Right ventricle myocardium superior (tissue), 1 donor: ENCODE measurements at regions not wholly inside any gene's neighbourhood (a gene's known extent, or its start where the extent isn't known, plus 50 kb on each side); places are given as distances from the start of the nearest gene placed in this dataset.
"Not testable (repeated sequence)": the region's sequence is repeated elsewhere in the genome, so short reads cannot be mapped to it uniquely, and the experiment has no call there.

Experiments
- ATAC-seq: fragments of 200-7000 bp; cut with Tn5 transposase; one replicate; pipeline ENCODE4 v1.9.1; 2020; ENCODE audit warnings: mild to moderate bottlenecking; ENCODE audit not compliant: poor library complexity
- DNase-seq: peaks from one replicate; pipeline ENCODE4 v3.0.0-alpha.2; 2020
- intact Hi-C: fragments of 100-400 bp; cut with DNase I; formaldehyde crosslinking; loops from one replicate; pipeline ENCODE4 v1.11.2; 2022
- donor health status: DM: no; HTN: yes; CAD: no; lungs with severe emphysema.

GRCh38 chr18:11480692-11481091 is 128.7 kb upstream of the SLC35G4 start:
- DNase-seq (no peak), ATAC-seq (no peak)
- intact Hi-C loops, result no loop called here

GRCh38 chr18:11479031-11479430 is 130.4 kb upstream of the SLC35G4 start:
- ATAC-seq, intact Hi-C loops, DNase-seq: not testable (repeated sequence)

- intact Hi-C loops, result no loop called here
- no peak for ATAC-seq
- DNase-seq, result no peak
These were observed 138.5 kb upstream of the SLC35G4 start for GRCh38 chr18:11470941-11471340.

- DNase-seq (no peak), ATAC-seq (no peak)
- intact Hi-C loops, result no loop called here
These were observed 140.8 kb upstream of the SLC35G4 start for GRCh38 chr18:11468617-11469016.

GRCh38 chr18:11468120-11468519 is 141.3 kb upstream of the SLC35G4 start:
- intact Hi-C loops, result no loop called here
- ATAC-seq, result no peak

GRCh38 chr18:11467611-11468010 is 141.8 kb upstream of the SLC35G4 start:
- ATAC-seq, result no peak

More at GRCh38 chr18:11468120-11468519, 141.3 kb upstream of the SLC35G4 start:
- DNase-seq, result no peak

GRCh38 chr18:11464129-11464528 is 145.3 kb upstream of the SLC35G4 start:
- intact Hi-C loops, result no loop called here
- ATAC-seq, result no peak

More at GRCh38 chr18:11467611-11468010, 141.8 kb upstream of the SLC35G4 start:
- intact Hi-C loops, result no loop called here
- DNase-seq, result no peak

GRCh38 chr18:11458447-11458846 is 150.9 kb upstream of the SLC35G4 start:
- intact Hi-C loops, result no loop called here
- no peak for ATAC-seq
- no peak for DNase-seq

More at GRCh38 chr18:11464129-11464528, 145.3 kb upstream of the SLC35G4 start:
- no peak for DNase-seq

- intact Hi-C loops, DNase-seq, ATAC-seq: not testable (repeated sequence)
These were observed 151.5 kb upstream of the SLC35G4 start for GRCh38 chr18:11457853-11458252.

- DNase-seq (no peak), ATAC-seq (no peak)
- intact Hi-C loops, result no loop called here
These were observed 155.4 kb upstream of the SLC35G4 start for GRCh38 chr18:11454040-11454439.

- ATAC-seq, DNase-seq, intact Hi-C loops: not testable (repeated sequence)
These were observed 165.2 kb upstream of the SLC35G4 start for GRCh38 chr18:11444169-11444568.

GRCh38 chr18:11437046-11437445 is 172.3 kb upstream of the SLC35G4 start:
- no peak for ATAC-seq
- DNase-seq, result no peak
- intact Hi-C loops, result no loop called here

- DNase-seq (no peak), ATAC-seq (no peak)
- intact Hi-C loops, result no loop called here
These were observed 177.0 kb upstream of the SLC35G4 start for GRCh38 chr18:11432360-11432811.

GRCh38 chr18:11429876-11430275 is 179.5 kb upstream of the SLC35G4 start:
- intact Hi-C loops, result no loop called here
- ATAC-seq (no peak), DNase-seq (no peak)

- DNase-seq (no peak), ATAC-seq (no peak)
- intact Hi-C loops, result no loop called here
These were observed 184.2 kb upstream of the SLC35G4 start for GRCh38 chr18:11425211-11425610.

- no peak for DNase-seq
- no peak for ATAC-seq
- intact Hi-C loops, result no loop called here
These were observed 190.1 kb upstream of the SLC35G4 start for GRCh38 chr18:11419338-11419737.

GRCh38 chr18:11412811-11413210 is 196.6 kb upstream of the SLC35G4 start:
- ATAC-seq, result no peak
- no peak for DNase-seq
- intact Hi-C loops, result no loop called here

- DNase-seq (no peak), ATAC-seq (no peak)
- intact Hi-C loops, result no loop called here
These were observed 198.3 kb upstream of the SLC35G4 start for GRCh38 chr18:11411048-11411447.

GRCh38 chr18:11408555-11409065 is 200.8 kb upstream of the SLC35G4 start:
- intact Hi-C loops, result no loop called here
- no peak for DNase-seq
- ATAC-seq, result no peak

GRCh38 chr18:11407940-11408339 is 201.5 kb upstream of the SLC35G4 start:
- DNase-seq, result no peak
- intact Hi-C loops, result no loop called here
- ATAC-seq, result no peak

GRCh38 chr18:11405804-11406203 is 203.6 kb upstream of the SLC35G4 start:
- intact Hi-C loops, result no loop called here
- ATAC-seq (no peak), DNase-seq (no peak)
